Putamen (tissue), 1 donor: ENCODE measurements at regions not wholly inside any gene's neighbourhood (a gene's known extent, or its start where the extent isn't known, plus 50 kb on each side); places are given as distances from the start of the nearest gene placed in this dataset.
"Not testable (repeated sequence)": the region's sequence is repeated elsewhere in the genome, so short reads cannot be mapped to it uniquely, and the experiment has no call there.

ENCODE experiments used
- DNase-seq: peaks from one replicate; pipeline ENCODE4 v3.0.0-alpha.2; 2016; ENCODE audit warnings: low spot score

GRCh38 chr2:195313962-195314361, 343.1 kb upstream of the SLC39A10 start:
- no peak for DNase-seq

- no peak for DNase-seq
Measured at GRCh38 chr2:195312662-195313061, 344.4 kb upstream of the SLC39A10 start.

GRCh38 chr2:195308163-195308562, 348.9 kb upstream of the SLC39A10 start:
- DNase-seq, result no peak

- no peak for DNase-seq
Measured at GRCh38 chr2:195307751-195308150, 349.3 kb upstream of the SLC39A10 start.

- DNase-seq, result no peak
Measured at GRCh38 chr2:195304310-195304709, 352.7 kb upstream of the SLC39A10 start.

GRCh38 chr2:195300631-195301030, 356.4 kb upstream of the SLC39A10 start:
- DNase-seq, result no peak

GRCh38 chr2:195299600-195299999, 357.4 kb upstream of the SLC39A10 start:
- DNase-seq, result no peak

- no peak for DNase-seq
Measured at GRCh38 chr2:195296490-195296889, 360.5 kb upstream of the SLC39A10 start.

GRCh38 chr2:195289081-195289480, 367.9 kb upstream of the SLC39A10 start:
- DNase-seq, result no peak

GRCh38 chr2:195279840-195280427, 377.1 kb upstream of the SLC39A10 start:
- DNase-seq, result no peak

- DNase-seq, result no peak
Measured at GRCh38 chr2:195270466-195271039, 386.5 kb upstream of the SLC39A10 start.

- DNase-seq, result no peak
Measured at GRCh38 chr2:195269220-195269619, 387.8 kb upstream of the SLC39A10 start.

- no peak for DNase-seq
Measured at GRCh38 chr2:195257979-195258378, 399.0 kb upstream of the SLC39A10 start.

GRCh38 chr2:195252018-195252417, 405.0 kb upstream of the SLC39A10 start:
- DNase-seq, result no peak

GRCh38 chr2:195251214-195251613, 405.8 kb upstream of the SLC39A10 start:
- no peak for DNase-seq

- no peak for DNase-seq
Measured at GRCh38 chr2:195238826-195239225, 418.2 kb upstream of the SLC39A10 start.

GRCh38 chr2:195238379-195238778, 418.6 kb upstream of the SLC39A10 start:
- no peak for DNase-seq

- DNase-seq, result not testable (repeated sequence)
Measured at GRCh38 chr2:195228547-195228946, 428.5 kb upstream of the SLC39A10 start.

- DNase-seq, result no peak
Measured at GRCh38 chr2:195214072-195214471, 443.0 kb upstream of the SLC39A10 start.

- DNase-seq, result no peak
Measured at GRCh38 chr2:195212586-195212985, 444.4 kb upstream of the SLC39A10 start.

- DNase-seq, result no peak
Measured at GRCh38 chr2:195202163-195202845, 454.7 kb upstream of the SLC39A10 start.

GRCh38 chr2:195199864-195200263, 457.2 kb upstream of the SLC39A10 start:
- DNase-seq, result no peak

GRCh38 chr2:195181059-195181705, 475.8 kb upstream of the SLC39A10 start:
- DNase-seq, result no peak
